ENCODE measurements at regions not wholly inside any gene's neighbourhood (a gene's known extent, or its start where the extent isn't known, plus 50 kb on each side); places are given as distances from the start of the nearest gene placed in this dataset.

GRCh38 chr15:88742161-88742560, 61.1 kb upstream of the ACAN start:
- TF ChIP-seq, protein P1, sequence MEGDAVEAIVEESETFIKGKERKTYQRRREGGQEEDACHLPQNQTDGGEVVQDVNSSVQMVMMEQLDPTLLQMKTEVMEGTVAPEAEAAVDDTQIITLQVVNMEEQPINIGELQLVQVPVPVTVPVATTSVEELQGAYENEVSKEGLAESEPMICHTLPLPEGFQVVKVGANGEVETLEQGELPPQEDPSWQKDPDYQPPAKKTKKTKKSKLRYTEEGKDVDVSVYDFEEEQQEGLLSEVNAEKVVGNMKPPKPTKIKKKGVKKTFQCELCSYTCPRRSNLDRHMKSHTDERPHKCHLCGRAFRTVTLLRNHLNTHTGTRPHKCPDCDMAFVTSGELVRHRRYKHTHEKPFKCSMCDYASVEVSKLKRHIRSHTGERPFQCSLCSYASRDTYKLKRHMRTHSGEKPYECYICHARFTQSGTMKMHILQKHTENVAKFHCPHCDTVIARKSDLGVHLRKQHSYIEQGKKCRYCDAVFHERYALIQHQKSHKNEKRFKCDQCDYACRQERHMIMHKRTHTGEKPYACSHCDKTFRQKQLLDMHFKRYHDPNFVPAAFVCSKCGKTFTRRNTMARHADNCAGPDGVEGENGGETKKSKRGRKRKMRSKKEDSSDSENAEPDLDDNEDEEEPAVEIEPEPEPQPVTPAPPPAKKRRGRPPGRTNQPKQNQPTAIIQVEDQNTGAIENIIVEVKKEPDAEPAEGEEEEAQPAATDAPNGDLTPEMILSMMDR (IDR thresholded peaks at IDR 0.05 in 4 of 5, conservative IDR thresholded peaks at IDR 0.05 in 1 of 5), result no peak
- TF ChIP-seq POLR2A (IDR thresholded peaks at IDR 0.05), result no peak

Data from gastrocnemius medialis (tissue), 4 donors.